Sigmoid colon (tissue), 4 donors: ENCODE measurements at regions not wholly inside any gene's neighbourhood (a gene's known extent, or its start where the extent isn't known, plus 50 kb on each side); places are given as distances from the start of the nearest gene placed in this dataset.

Source experiments
- CTCF ChIP-seq, 4 experiments: fragments of 450-650 bp in 3 of 4; fragments of 200-600 bp in 1 of 4; IDR thresholded peaks; one replicate each; pipeline ENCODE4 v1.5.1; 2016 to 2019; ENCODE audit warnings: antibody characterized with exemption in 4 of 4, mild to moderate bottlenecking in 3 of 4, moderate library complexity in 2 of 4
- EP300 ChIP-seq, 4 donors: sonication (generic); formaldehyde crosslinking; IDR thresholded peaks; one replicate each; pipeline ENCODE4 v1.6.1; 2017; ENCODE audit warnings: antibody characterized with exemption in 4 of 4
- POLR2A ChIP-seq, 2 donors: fragments of 450-650 bp; IDR thresholded peaks; one replicate each; pipeline ENCODE4 v1.6.1; 2016; ENCODE audit warnings: antibody characterized with exemption in 2 of 2, mild to moderate bottlenecking in 2 of 2, moderate library complexity in 2 of 2
- POLR2AphosphoS5 ChIP-seq, 4 donors: sonication (generic); formaldehyde crosslinking; IDR thresholded peaks; one replicate each; pipeline ENCODE4 v1.6.1; 2017; ENCODE audit warnings: antibody characterized with exemption in 4 of 4

DNA sequence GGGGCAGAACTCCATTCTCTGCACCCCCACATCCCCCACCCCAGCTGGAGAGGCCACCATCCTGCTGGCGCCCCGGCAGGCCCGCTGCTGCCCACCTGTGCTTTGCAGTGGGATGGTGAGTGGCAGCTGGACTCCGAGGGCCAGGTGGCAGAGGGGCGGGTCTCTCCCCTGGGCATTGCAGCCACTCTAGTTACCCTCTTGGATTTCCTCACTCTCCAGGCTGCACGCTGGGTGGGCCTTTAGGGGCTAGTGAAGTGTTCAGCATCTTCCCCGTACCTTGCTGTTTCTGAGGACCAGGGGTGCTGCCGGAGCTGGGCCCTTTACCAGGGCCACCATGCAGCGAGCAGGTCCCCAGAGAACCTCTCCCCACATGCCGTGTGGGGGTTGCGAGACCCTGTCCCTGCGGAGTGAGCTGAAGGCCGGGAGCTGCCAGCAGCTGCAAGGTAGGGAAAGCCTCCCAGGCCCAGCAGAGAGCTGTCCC lies 88.4 kb upstream of the SH3PXD2B start:
- TF ChIP-seq EP300 (IDR thresholded peaks at IDR 0.05) (no peak), CTCF (IDR thresholded peaks at IDR 0.05) (no peak), POLR2AphosphoS5 (IDR thresholded peaks at IDR 0.05) (no peak), POLR2A (IDR thresholded peaks at IDR 0.05) (no peak)
